WI38 (cell line): ENCODE measurements at regions not wholly inside any gene's neighbourhood (a gene's known extent, or its start where the extent isn't known, plus 50 kb on each side); places are given as distances from the start of the nearest gene placed in this dataset.

Experiments used
- H3K4me3 ChIP-seq: 2 replicates; pipeline ENCODE4 v1.5.1; 2011; ENCODE audit warnings: low read depth, mild to moderate bottlenecking, control low read depth, low read length
- CTCF ChIP-seq: IDR thresholded peaks from 2 replicates; pipeline ENCODE4 v1.5.1; 2012; ENCODE audit warnings: low read depth, mild to moderate bottlenecking, control low read depth, low read length

- H3K4me3 ChIP-seq: no peak overlapping the region
- TF ChIP-seq CTCF: no peak
Observed at GRCh38 chr1:67555461-67556296, 125.5 kb upstream of the SERBP1 start.

- no peak for TF ChIP-seq CTCF
Observed at GRCh38 chr1:67556297-67556900, 126.2 kb upstream of the SERBP1 start.

GRCh38 chr1:67557696-67558448 is 127.1 kb upstream of the GADD45A start:
- H3K4me3 ChIP-seq: no peak overlapping the region
- TF ChIP-seq CTCF: no peak

More at GRCh38 chr1:67556297-67556900, 126.2 kb upstream of the SERBP1 start:
- no peak overlapping the region for H3K4me3 ChIP-seq

GRCh38 chr1:67558449-67559193 is 126.4 kb upstream of the GADD45A start:
- H3K4me3 ChIP-seq: 0 out of 2 replicates have a peak overlapping the region, but pooled peaks have one; percentile 21
- TF ChIP-seq CTCF: no peak

GRCh38 chr1:67559222-67559700 is 125.7 kb upstream of the GADD45A start:
- 0 out of 2 replicates have a peak overlapping the region, but pooled peaks have one; percentile 21 for H3K4me3 ChIP-seq
- no peak for TF ChIP-seq CTCF

- no peak for TF ChIP-seq CTCF
- no peak overlapping the region for H3K4me3 ChIP-seq
Observed at GRCh38 chr1:67560580-67561255, 124.3 kb upstream of the GADD45A start.
